ENCODE measurements at regions not wholly inside any gene's neighbourhood (a gene's known extent, or its start where the extent isn't known, plus 50 kb on each side); places are given as distances from the start of the nearest gene placed in this dataset.

DNA sequence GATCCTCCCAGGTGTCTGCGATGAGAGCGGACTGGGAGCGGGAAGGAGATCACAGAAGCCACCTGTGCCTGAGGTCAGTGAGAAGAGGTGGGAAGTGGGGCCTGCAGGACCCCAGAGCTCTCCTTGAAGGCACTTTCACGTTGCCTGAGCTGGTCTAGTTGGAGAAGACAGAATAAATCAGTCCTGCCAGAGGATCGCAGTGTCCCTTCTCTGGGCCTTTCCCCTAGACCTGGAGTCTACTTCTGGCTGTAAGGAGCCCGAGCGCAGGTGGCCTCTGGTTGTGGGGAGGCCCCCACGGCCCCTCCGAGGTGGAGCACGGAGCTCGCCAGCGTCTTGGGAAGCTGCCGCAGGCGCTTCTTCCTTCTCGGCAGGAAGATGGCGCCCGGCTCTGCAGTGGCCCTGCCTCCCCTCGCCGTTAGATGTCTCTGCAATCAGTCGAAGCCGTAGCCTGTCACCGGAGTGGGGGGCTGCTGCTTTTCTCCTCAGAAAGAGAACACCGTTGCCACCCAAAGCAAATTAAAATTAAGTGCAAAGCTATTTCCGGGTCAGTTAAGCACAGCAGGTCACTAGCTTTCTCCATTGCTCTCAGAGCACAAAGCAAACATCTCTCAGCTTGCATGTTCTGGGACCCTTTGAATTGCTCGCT lies 212.0 kb upstream of the MYT1L start:
- no peak overlapping the region for H3K27ac ChIP-seq (ENCODE audit: low read depth, low read length)
- H3K9me3 ChIP-seq (ENCODE audit: low read length) = no peaks in the 10 kb centered on the region
- no peaks in the 10 kb centered on the region for H3K4me1 ChIP-seq (ENCODE audit: insufficient read depth, low read length)
- H3K9ac ChIP-seq (ENCODE audit: low read length) = no peak overlapping the region
- H3K36me3 ChIP-seq (ENCODE audit: insufficient read depth, low read length) = no peaks in the 10 kb centered on the region
- H3K27me3 ChIP-seq (ENCODE audit: control insufficient read depth in 1 of 2, insufficient read depth in 2 of 2, low read length in 2 of 2) = no peaks in the 10 kb centered on the region
- H3K4me3 ChIP-seq (ENCODE audit: low read depth in 1 of 2, low read length in 2 of 2) = no peak overlapping the region

DNA sequence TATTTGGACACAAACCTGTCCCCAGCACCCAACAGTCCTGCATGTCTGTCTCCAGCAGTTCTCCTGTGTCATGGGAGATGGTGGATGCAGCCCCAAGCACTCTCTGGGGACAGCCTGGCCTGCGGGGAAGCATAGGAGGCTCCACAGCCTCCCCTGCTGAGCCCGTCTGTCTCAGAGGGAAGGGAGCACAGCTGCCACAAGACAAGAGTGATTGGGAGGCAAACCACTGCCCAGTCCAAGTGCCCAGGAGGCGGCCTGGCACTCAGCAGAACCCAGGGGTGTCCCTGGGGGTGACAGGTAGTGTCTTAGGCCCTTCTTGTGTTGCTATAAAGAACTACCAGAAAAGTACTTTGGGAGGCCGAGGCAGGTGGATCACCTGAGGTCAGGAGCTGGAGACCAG lies 211.2 kb upstream of the MYT1L start:
- H3K27ac ChIP-seq (ENCODE audit: low read depth, low read length) = no peak overlapping the region
- no peaks in the 10 kb centered on the region for H3K9me3 ChIP-seq (ENCODE audit: low read length)

DNA sequence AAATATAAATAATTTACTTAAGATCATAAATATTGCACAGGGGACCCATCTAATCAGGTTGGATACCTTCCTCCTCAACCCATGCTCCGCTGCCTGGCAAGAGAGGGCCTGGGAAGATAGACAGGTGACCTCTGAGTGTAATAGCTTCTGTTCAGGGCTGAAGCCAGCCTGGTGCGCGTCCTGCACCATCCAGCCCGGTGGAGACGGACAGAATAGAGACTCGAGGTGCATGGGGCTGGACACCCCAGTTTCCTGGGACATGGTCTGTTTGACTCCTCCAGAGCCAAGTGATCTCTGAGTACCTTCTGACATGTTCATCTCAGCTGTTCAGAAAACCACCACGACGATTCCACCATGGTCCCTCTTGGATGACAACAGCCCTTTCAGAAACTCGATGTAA lies 209.3 kb upstream of the MYT1L start:
- H3K27me3 ChIP-seq (ENCODE audit: control insufficient read depth in 1 of 2, insufficient read depth in 2 of 2, low read length in 2 of 2) = no peaks in the 10 kb centered on the region
- H3K9me3 ChIP-seq (ENCODE audit: low read length) = no peaks in the 10 kb centered on the region
- no peaks in the 10 kb centered on the region for H3K4me1 ChIP-seq (ENCODE audit: insufficient read depth, low read length)
- H3K4me3 ChIP-seq (ENCODE audit: low read depth in 1 of 2, low read length in 2 of 2) = no peak overlapping the region
- H3K9ac ChIP-seq (ENCODE audit: low read length) = no peak overlapping the region
- H3K36me3 ChIP-seq (ENCODE audit: insufficient read depth, low read length) = no peaks in the 10 kb centered on the region
- no peak overlapping the region for H3K27ac ChIP-seq (ENCODE audit: low read depth, low read length)

More for the DNA sequence above, 211.2 kb upstream of the MYT1L start:
- Histone ChIP-seq H3K27me3 (ENCODE audit: control insufficient read depth in 1 of 2, insufficient read depth in 2 of 2, low read length in 2 of 2) (no peaks in the 10 kb centered on the region), H3K9ac (ENCODE audit: low read length) (no peak overlapping the region), H3K36me3 (ENCODE audit: insufficient read depth, low read length) (no peaks in the 10 kb centered on the region), H3K4me1 (ENCODE audit: insufficient read depth, low read length) (no peaks in the 10 kb centered on the region), H3K4me3 (ENCODE audit: low read depth in 1 of 2, low read length in 2 of 2) (no peak overlapping the region)

DNA sequence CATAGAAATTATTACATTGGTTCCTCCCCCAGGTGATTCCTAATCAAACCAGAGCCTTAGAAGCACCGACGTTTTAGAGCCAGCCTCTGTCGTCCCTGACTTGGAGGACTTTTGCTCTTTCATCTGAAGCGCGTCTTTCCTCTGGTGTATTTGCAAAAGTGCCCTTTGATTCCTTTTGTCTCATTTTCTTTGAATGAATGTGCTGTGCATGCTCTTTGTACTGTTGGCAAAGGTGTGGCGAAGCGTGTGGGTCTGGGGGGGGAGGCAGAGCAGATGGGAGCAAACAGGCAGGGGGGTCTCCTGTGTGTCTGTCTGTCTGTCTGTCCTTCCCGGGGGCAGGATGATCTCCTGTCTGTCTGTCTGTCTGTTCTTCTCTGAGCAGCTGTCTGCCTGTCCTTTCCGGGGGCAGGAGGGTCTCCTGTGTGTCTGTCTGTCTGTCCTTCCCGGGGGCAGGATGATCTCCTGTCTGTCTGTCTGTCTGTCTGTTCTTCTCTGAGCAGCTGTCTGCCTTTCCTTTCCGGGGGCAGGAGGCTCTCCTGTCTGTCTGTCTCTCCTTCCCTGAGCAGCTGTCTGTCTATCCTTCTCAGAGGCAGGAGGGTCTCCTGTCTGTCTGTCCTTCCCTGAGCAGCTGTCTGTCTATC lies 205.5 kb upstream of the MYT1L start:
- no peaks in the 10 kb centered on the region for H3K27me3 ChIP-seq (ENCODE audit: control insufficient read depth in 1 of 2, insufficient read depth in 2 of 2, low read length in 2 of 2)
- no peaks in the 10 kb centered on the region for H3K4me1 ChIP-seq (ENCODE audit: insufficient read depth, low read length)
- no peaks in the 10 kb centered on the region for H3K9me3 ChIP-seq (ENCODE audit: low read length)
- no peak overlapping the region for H3K4me3 ChIP-seq (ENCODE audit: low read depth in 1 of 2, low read length in 2 of 2)
- H3K36me3 ChIP-seq (ENCODE audit: insufficient read depth, low read length) = no peaks in the 10 kb centered on the region
- H3K27ac ChIP-seq (ENCODE audit: low read depth, low read length) = no peak overlapping the region
- H3K9ac ChIP-seq (ENCODE audit: low read length) = no peak overlapping the region

DNA sequence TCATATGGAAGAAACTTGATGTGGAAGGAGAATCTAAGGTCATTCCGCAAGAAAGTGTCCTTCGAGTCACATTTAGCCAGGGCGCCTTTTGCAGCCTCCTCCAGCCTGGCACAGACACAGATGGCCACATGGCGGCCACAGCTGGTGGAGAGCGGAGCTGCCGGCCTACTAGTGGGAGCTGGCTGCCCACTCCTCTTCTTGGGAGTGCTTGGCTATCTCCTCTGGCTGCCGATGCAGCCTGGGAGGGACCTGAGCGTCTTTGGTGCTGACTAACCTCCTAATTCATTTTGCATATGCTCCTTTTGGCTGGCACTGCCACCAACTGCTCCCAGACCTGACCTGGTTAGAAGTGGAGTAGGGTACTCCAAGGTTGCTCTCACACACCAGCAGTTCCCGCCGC lies 199.3 kb upstream of the MYT1L start:
- Histone ChIP-seq H3K9me3 (ENCODE audit: low read length) (no peaks in the 10 kb centered on the region), H3K27me3 (ENCODE audit: control insufficient read depth in 1 of 2, insufficient read depth in 2 of 2, low read length in 2 of 2) (no peaks in the 10 kb centered on the region), H3K27ac (ENCODE audit: low read depth, low read length) (no peak overlapping the region), H3K4me1 (ENCODE audit: insufficient read depth, low read length) (no peaks in the 10 kb centered on the region), H3K4me3 (ENCODE audit: low read depth in 1 of 2, low read length in 2 of 2) (no peak overlapping the region), H3K9ac (ENCODE audit: low read length) (no peak overlapping the region), H3K36me3 (ENCODE audit: insufficient read depth, low read length) (no peaks in the 10 kb centered on the region)

DNA sequence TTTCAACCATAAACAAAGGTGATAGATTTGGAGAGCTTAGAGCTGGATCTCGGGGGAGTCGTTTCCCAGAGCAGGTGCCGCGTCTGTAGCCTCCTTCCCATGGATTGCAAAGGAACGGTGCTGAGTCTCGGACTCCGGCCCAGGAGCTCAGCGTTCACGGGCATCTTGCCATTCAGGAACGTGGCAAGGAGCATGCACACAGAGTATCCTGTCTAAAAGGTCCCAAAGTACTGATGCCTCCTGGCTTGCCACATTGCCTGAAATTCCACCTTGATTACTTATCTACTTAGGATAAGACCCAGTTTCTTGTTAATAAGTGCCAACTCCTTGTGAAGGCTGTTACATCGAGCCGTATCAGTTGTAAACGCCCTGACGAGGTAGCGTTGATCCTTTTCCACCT lies 197.8 kb upstream of the MYT1L start:
- H3K9ac ChIP-seq (ENCODE audit: low read length) = no peak overlapping the region
- no peak overlapping the region for H3K4me3 ChIP-seq (ENCODE audit: low read depth in 1 of 2, low read length in 2 of 2)
- no peak overlapping the region for H3K27ac ChIP-seq (ENCODE audit: low read depth, low read length)
- no peaks in the 10 kb centered on the region for H3K9me3 ChIP-seq (ENCODE audit: low read length)
- H3K4me1 ChIP-seq (ENCODE audit: insufficient read depth, low read length) = peaks cover 9% of the 10 kb centered on the region
- H3K27me3 ChIP-seq (ENCODE audit: control insufficient read depth in 1 of 2, insufficient read depth in 2 of 2, low read length in 2 of 2) = no peaks in the 10 kb centered on the region
- no peaks in the 10 kb centered on the region for H3K36me3 ChIP-seq (ENCODE audit: insufficient read depth, low read length)

DNA sequence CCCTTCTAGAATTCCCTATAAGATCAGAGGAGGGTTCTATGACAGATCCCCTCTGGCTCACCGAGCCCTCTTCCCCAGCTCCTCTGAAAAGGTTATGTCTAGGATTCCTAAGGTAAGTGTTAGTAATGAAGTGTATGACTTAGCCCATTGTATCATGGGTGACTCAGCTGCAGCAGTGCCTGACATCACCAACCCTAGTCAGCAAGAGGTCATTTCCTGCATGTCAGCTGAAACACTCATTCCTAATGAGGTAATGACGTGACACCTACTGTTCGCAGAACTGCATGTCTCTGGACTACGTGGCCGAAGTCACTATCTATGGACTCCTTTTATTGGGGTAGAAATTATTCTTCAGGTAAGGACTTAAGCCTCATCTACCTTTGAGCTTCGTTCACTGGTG lies 196.1 kb upstream of the MYT1L start:
- H3K36me3 ChIP-seq (ENCODE audit: insufficient read depth, low read length) = no peaks in the 10 kb centered on the region
- H3K4me1 ChIP-seq (ENCODE audit: insufficient read depth, low read length) = peaks cover 22% of the 10 kb centered on the region
- no peak overlapping the region for H3K9ac ChIP-seq (ENCODE audit: low read length)
- H3K27ac ChIP-seq (ENCODE audit: low read depth, low read length) = no peak overlapping the region
- H3K9me3 ChIP-seq (ENCODE audit: low read length) = no peaks in the 10 kb centered on the region
- H3K27me3 ChIP-seq (ENCODE audit: control insufficient read depth in 1 of 2, insufficient read depth in 2 of 2, low read length in 2 of 2) = no peaks in the 10 kb centered on the region
- no peak overlapping the region for H3K4me3 ChIP-seq (ENCODE audit: low read depth in 1 of 2, low read length in 2 of 2)

DNA sequence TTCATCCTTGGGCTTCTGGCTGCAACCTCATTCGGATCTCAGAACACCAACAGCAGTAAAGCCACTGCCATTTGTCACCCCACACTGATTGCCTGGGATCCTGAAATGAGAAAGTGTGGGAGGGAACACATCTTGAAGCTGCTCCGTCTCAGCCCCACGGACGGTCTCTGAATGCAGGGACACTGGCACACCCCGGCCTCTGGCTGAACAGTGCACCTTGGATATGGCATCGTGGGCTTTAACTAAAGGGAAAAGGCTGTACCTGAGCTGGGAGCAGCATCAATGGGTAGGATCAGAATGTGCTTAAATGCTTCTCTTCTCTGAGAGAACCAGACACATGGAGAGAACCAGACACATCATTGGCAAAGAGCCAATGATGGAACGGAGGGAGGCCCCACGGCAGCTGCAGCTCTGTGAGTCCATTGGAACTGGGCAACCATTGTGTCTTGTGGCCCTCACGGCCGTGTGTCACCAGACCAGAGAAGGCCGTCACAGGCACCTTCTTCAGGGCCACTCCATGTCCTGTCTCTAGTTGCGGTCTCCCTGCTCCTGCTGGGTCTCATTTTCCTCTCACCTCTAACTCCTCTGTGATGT lies 193.4 kb upstream of the MYT1L start:
- peaks cover 22% of the 10 kb centered on the region for H3K4me1 ChIP-seq (ENCODE audit: insufficient read depth, low read length)
- H3K27me3 ChIP-seq (ENCODE audit: control insufficient read depth in 1 of 2, insufficient read depth in 2 of 2, low read length in 2 of 2) = no peaks in the 10 kb centered on the region
- no peak overlapping the region for H3K9ac ChIP-seq (ENCODE audit: low read length)
- H3K36me3 ChIP-seq (ENCODE audit: insufficient read depth, low read length) = no peaks in the 10 kb centered on the region
- no peak overlapping the region for H3K27ac ChIP-seq (ENCODE audit: low read depth, low read length)
- no peak overlapping the region for H3K4me3 ChIP-seq (ENCODE audit: low read depth in 1 of 2, low read length in 2 of 2)
- no peaks in the 10 kb centered on the region for H3K9me3 ChIP-seq (ENCODE audit: low read length)

DNA sequence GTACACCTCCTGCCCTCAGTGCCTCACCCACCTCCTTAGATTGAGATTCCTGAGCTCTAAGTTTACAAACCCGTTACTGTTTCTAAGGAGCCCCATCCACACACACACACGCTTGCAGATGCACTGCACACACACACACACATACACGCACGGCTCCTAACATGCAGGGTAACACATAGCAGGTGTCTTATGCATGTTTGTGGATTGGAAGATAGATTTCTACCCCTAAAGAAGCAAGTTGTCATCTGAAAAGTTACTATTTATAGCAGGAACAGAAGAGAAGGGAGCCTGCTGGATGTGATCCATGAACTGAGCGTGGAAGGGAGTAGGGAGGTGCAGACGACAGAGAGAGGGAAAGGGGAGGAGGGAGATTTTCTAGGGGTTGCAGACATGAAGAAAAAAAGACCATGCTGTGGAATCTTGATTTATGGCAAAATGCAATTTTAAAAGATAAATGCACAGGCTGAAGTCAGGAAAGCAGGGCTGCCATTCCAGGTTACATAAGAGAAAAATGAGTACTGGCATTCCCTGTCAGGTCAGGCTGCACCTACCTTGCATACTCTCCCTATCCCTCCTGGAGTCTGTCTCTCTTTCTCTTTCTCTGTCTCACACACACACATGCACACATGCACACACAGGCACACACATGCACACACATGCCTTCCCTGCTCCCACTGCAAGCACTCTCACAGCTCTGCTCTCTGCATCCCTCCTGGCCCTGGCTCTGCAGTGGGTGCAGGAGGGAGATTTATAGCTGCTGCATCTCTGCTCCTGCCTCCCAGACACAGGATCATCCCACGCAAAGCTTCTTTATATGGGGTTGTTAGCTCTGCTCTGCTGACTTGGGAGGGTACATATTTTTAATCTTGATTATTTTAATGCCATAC lies 192.6 kb upstream of the MYT1L start:
- H3K9ac ChIP-seq (ENCODE audit: low read length) = no peak overlapping the region
- H3K4me3 ChIP-seq (ENCODE audit: low read depth in 1 of 2, low read length in 2 of 2) = peak overlapping the region in 1 of 2 donors; percentile 20

DNA sequence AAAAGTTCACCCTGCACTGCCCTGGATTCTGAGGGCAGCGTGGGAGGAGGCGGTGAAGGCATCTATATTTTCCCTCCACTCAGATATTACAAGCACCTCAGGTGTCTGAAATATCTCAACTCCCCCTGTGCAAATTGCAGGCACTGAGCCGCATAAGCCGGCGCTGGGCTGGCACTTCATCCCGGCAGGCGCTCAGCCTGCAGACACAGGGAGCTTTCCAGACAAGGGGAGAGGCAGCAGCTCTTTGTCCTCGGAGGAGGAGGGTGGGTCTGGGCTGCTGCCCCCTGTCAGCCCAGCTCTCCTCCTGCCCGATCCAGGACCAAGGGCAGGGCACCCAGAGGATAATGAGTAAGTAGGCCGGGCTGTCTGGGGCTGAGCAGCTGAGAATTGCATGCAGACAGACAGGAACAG lies 189.3 kb upstream of the MYT1L start:
- Histone ChIP-seq H3K4me3 (ENCODE audit: low read depth in 1 of 2, low read length in 2 of 2) (no peak overlapping the region), H3K4me1 (ENCODE audit: insufficient read depth, low read length) (peaks cover 22% of the 10 kb centered on the region), H3K36me3 (ENCODE audit: insufficient read depth, low read length) (no peaks in the 10 kb centered on the region), H3K9me3 (ENCODE audit: low read length) (no peaks in the 10 kb centered on the region), H3K9ac (ENCODE audit: low read length) (no peak overlapping the region), H3K27ac (ENCODE audit: low read depth, low read length) (no peak overlapping the region), H3K27me3 (ENCODE audit: control insufficient read depth in 1 of 2, insufficient read depth in 2 of 2, low read length in 2 of 2) (no peaks in the 10 kb centered on the region)

More for the DNA sequence above, 192.6 kb upstream of the MYT1L start:
- H3K27ac ChIP-seq (ENCODE audit: low read depth, low read length) = no peak overlapping the region
- no peaks in the 10 kb centered on the region for H3K27me3 ChIP-seq (ENCODE audit: control insufficient read depth in 1 of 2, insufficient read depth in 2 of 2, low read length in 2 of 2)
- no peaks in the 10 kb centered on the region for H3K36me3 ChIP-seq (ENCODE audit: insufficient read depth, low read length)
- H3K9me3 ChIP-seq (ENCODE audit: low read length) = no peaks in the 10 kb centered on the region
- H3K4me1 ChIP-seq (ENCODE audit: insufficient read depth, low read length) = peaks cover 22% of the 10 kb centered on the region

DNA sequence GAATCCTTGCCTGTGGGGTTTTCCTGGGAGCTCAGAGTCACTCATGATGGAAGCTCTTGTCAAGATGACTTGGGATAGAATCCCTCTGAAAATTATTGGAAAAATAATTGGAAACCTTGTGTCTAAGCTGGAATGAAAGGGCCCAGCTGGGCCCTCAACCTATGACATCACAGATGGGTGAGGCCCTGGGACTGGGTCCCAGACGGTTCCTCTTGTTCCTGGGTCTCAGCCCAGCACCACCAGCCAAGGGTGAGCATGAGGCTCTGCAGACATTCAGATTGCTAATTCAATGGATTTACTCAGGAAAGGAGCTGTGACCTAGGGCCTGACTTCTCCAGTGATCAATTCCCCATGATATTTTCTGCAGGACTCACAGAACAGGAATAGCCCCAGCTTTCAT lies 188.3 kb upstream of the MYT1L start:
- no peak overlapping the region for H3K27ac ChIP-seq (ENCODE audit: low read depth, low read length)

More for the DNA sequence above, 188.3 kb upstream of the MYT1L start:
- Histone ChIP-seq H3K4me3 (ENCODE audit: low read depth in 1 of 2, low read length in 2 of 2) (no peak overlapping the region), H3K36me3 (ENCODE audit: insufficient read depth, low read length) (no peaks in the 10 kb centered on the region), H3K9me3 (ENCODE audit: low read length) (no peaks in the 10 kb centered on the region), H3K9ac (ENCODE audit: low read length) (no peak overlapping the region), H3K27me3 (ENCODE audit: control insufficient read depth in 1 of 2, insufficient read depth in 2 of 2, low read length in 2 of 2) (no peaks in the 10 kb centered on the region), H3K4me1 (ENCODE audit: insufficient read depth, low read length) (peaks cover 18% of the 10 kb centered on the region)

All from muscle layer of colon (tissue), 2 donors.